ENCODE measurements at regions not wholly inside any gene's neighbourhood (a gene's known extent, or its start where the extent isn't known, plus 50 kb on each side); places are given as distances from the start of the nearest gene placed in this dataset.

GRCh38 chr5:90166816-90167215 lies 242.7 kb downstream of the CETN3 start:
- no peak for TF ChIP-seq EZH2 (IDR thresholded peaks at IDR 0.05; ENCODE audit: insufficient read depth, low read length)
- TF ChIP-seq, protein P1, sequence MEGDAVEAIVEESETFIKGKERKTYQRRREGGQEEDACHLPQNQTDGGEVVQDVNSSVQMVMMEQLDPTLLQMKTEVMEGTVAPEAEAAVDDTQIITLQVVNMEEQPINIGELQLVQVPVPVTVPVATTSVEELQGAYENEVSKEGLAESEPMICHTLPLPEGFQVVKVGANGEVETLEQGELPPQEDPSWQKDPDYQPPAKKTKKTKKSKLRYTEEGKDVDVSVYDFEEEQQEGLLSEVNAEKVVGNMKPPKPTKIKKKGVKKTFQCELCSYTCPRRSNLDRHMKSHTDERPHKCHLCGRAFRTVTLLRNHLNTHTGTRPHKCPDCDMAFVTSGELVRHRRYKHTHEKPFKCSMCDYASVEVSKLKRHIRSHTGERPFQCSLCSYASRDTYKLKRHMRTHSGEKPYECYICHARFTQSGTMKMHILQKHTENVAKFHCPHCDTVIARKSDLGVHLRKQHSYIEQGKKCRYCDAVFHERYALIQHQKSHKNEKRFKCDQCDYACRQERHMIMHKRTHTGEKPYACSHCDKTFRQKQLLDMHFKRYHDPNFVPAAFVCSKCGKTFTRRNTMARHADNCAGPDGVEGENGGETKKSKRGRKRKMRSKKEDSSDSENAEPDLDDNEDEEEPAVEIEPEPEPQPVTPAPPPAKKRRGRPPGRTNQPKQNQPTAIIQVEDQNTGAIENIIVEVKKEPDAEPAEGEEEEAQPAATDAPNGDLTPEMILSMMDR (IDR thresholded peaks at IDR 0.05; ENCODE audit: insufficient read depth, low read depth, low read length): no peak
